BLaER1 treated with 17β-estradiol and CSF1 and Interleukin-3, amounts not matched to agents 10 nM and 100 nM (cell line): ENCODE measurements at regions not wholly inside any gene's neighbourhood (a gene's known extent, or its start where the extent isn't known, plus 50 kb on each side); places are given as distances from the start of the nearest gene placed in this dataset.

Source experiments
- H3K27ac ChIP-seq, 11 experiments: shearing (Covaris generic); formaldehyde crosslinking; 2 replicates each; pipeline ENCODE4 v1.8.1; 2022
- H3K27me3 ChIP-seq, 11 experiments: shearing (Covaris generic); formaldehyde crosslinking; 2 replicates each; pipeline ENCODE4 v1.8.1; 2022
- H3K36me3 ChIP-seq, 11 experiments: shearing (Covaris generic); formaldehyde crosslinking; 2 replicates each; pipeline ENCODE4 v1.8.1; 2022
- H3K4me1 ChIP-seq, 10 experiments: shearing (Covaris generic); formaldehyde crosslinking; 2 replicates each; pipeline ENCODE4 v1.8.1; 2022
- H3K4me2 ChIP-seq, 11 experiments: shearing (Covaris generic); formaldehyde crosslinking; 2 replicates each; pipeline ENCODE4 v1.8.1; 2022
- H3K4me3 ChIP-seq, 10 experiments: shearing (Covaris generic); formaldehyde crosslinking; 2 replicates each; pipeline ENCODE4 v1.8.1; 2022
- H3K9ac ChIP-seq, 11 experiments: shearing (Covaris generic); formaldehyde crosslinking; 2 replicates each; pipeline ENCODE4 v1.8.1; 2022
- H3K9me3 ChIP-seq, 11 experiments: shearing (Covaris generic); formaldehyde crosslinking; replicated peaks in 1 of 11; 2 replicates each; pipeline ENCODE4 v1.8.1; 2022
- H4K20me1 ChIP-seq, 11 experiments: shearing (Covaris generic); formaldehyde crosslinking; 2 replicates each; pipeline ENCODE4 v1.8.1; 2022
- Cebpa-rat ChIP-seq, 11 experiments: shearing (Covaris generic); IDR thresholded peaks; 2 replicates each; pipeline ENCODE4 v1.8.1; 2022

- Histone ChIP-seq H3K4me3 (no peak overlapping the region), H3K27me3 (no peaks in the 10 kb centered on the region), H3K9ac (no peak overlapping the region), H3K4me2 (no peak overlapping the region), H3K27ac (no peak overlapping the region), H3K4me1 (no peaks in the 10 kb centered on the region), H3K36me3 (no peaks in the 10 kb centered on the region), H3K9me3 (no peaks in the 10 kb centered on the region), H4K20me1 (no peaks in the 10 kb centered on the region)
- TF ChIP-seq Cebpa-rat (IDR thresholded peaks at IDR 0.05), result no peak
Measured at GRCh38 chr2:65649811-65650589, 217.6 kb upstream of the SPRED2 start.

- TF ChIP-seq Cebpa-rat (IDR thresholded peaks at IDR 0.05), result no peak
- Histone ChIP-seq H3K36me3 (no peaks in the 10 kb centered on the region), H3K4me3 (no peak overlapping the region), H4K20me1 (no peaks in the 10 kb centered on the region), H3K27ac (no peak overlapping the region), H3K9ac (no peak overlapping the region), H3K4me2 (no peak overlapping the region), H3K9me3 (no peaks in the 10 kb centered on the region), H3K27me3 (no peaks in the 10 kb centered on the region), H3K4me1 (no peaks in the 10 kb centered on the region)
Measured at GRCh38 chr2:65647249-65647842, 214.9 kb upstream of the SPRED2 start.

GRCh38 chr2:65640793-65641103, 208.3 kb upstream of the SPRED2 start:
- H3K9ac ChIP-seq, result no peak overlapping the region
- no peak for TF ChIP-seq Cebpa-rat (IDR thresholded peaks at IDR 0.05)
- H4K20me1 ChIP-seq, result no peaks in the 10 kb centered on the region
- no peaks in the 10 kb centered on the region for H3K27me3 ChIP-seq
- H3K27ac ChIP-seq, result no peak overlapping the region
- no peaks in the 10 kb centered on the region for H3K9me3 ChIP-seq
- H3K4me3 ChIP-seq, result no peak overlapping the region
- H3K36me3 ChIP-seq, result no peaks in the 10 kb centered on the region
- H3K4me2 ChIP-seq, result no peak overlapping the region
- no peaks in the 10 kb centered on the region for H3K4me1 ChIP-seq

GRCh38 chr2:65639156-65639864, 206.9 kb upstream of the SPRED2 start:
- Histone ChIP-seq H3K4me3 (no peak overlapping the region), H4K20me1 (no peaks in the 10 kb centered on the region), H3K27me3 (no peaks in the 10 kb centered on the region), H3K36me3 (no peaks in the 10 kb centered on the region), H3K4me2 (no peak overlapping the region), H3K4me1 (peaks cover 0 to 6% (median 0%) of the 10 kb centered on the region in 10 experiments; a peak in 6 of 20 replicates), H3K27ac (no peak overlapping the region), H3K9ac (no peak overlapping the region), H3K9me3 (no peaks in the 10 kb centered on the region)
- no peak for TF ChIP-seq Cebpa-rat (IDR thresholded peaks at IDR 0.05)

- TF ChIP-seq Cebpa-rat (IDR thresholded peaks at IDR 0.05), result no peak
- H3K9ac ChIP-seq, result no peak overlapping the region
- no peak overlapping the region for H3K4me3 ChIP-seq
- no peaks in the 10 kb centered on the region for H3K27me3 ChIP-seq
- H4K20me1 ChIP-seq, result no peaks in the 10 kb centered on the region
- H3K36me3 ChIP-seq, result no peaks in the 10 kb centered on the region
- H3K4me2 ChIP-seq, result no peak overlapping the region
- H3K4me1 ChIP-seq, result peaks cover 0 to 9% (median 0%) of the 10 kb centered on the region in 10 experiments; a peak in 7 of 20 replicates
- H3K9me3 ChIP-seq, result no peaks in the 10 kb centered on the region
- no peak overlapping the region for H3K27ac ChIP-seq
Measured at GRCh38 chr2:65638443-65638842, 206.0 kb upstream of the SPRED2 start.

DNA sequence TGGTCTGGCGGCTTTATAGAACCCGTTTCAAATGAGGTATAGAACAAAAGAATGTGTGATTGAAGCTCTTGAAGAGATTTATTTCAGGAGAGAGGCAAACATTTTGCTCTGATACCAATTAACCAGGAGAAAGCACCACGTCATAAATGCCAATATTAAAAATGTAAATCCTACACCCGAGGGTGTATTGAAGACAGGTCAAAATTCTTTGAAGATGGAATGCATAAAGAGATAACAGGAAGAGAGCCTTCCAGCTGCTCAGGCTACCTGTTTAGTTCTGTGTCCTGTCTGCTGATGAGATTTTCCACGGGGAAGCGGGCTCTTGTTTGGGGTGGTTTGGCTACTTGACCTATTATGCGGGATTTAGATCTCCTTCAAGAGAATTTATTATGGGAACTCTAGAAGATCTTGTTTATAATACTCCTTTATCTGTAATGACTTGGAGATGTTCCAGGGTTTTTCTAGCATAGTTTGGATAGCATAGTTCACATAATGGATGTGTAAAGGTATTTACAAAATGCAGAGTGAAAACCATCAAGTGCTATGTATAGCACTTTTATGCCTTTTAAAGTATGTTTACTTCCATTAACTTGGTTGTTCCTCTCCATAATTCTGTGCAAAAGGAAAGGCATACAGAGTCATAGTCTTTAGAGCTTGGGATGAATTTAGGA, 204.5 kb upstream of the SPRED2 start:
- H3K27ac ChIP-seq, result no peak overlapping the region
- no peaks in the 10 kb centered on the region for H4K20me1 ChIP-seq
- H3K9me3 ChIP-seq, result no peaks in the 10 kb centered on the region
- peaks cover 0 to 9% (median 0%) of the 10 kb centered on the region in 10 experiments; a peak in 7 of 20 replicates for H3K4me1 ChIP-seq
- H3K4me2 ChIP-seq, result no peak overlapping the region
- no peak overlapping the region for H3K4me3 ChIP-seq
- no peaks in the 10 kb centered on the region for H3K27me3 ChIP-seq
- no peak for TF ChIP-seq Cebpa-rat (IDR thresholded peaks at IDR 0.05)
- H3K36me3 ChIP-seq, result no peaks in the 10 kb centered on the region
- H3K9ac ChIP-seq, result no peak overlapping the region

- H3K9ac ChIP-seq, result no peak overlapping the region
- TF ChIP-seq Cebpa-rat (IDR thresholded peaks at IDR 0.05), result no peak
- H3K27ac ChIP-seq, result no peak overlapping the region
- H3K27me3 ChIP-seq, result no peaks in the 10 kb centered on the region
- H3K4me1 ChIP-seq, result peaks cover 0 to 10% (median 7%) of the 10 kb centered on the region in 10 experiments; a peak in 16 of 20 replicates
- no peak overlapping the region for H3K4me3 ChIP-seq
- no peaks in the 10 kb centered on the region for H3K9me3 ChIP-seq
- H3K4me2 ChIP-seq, result no peak overlapping the region
- H3K36me3 ChIP-seq, result no peaks in the 10 kb centered on the region
- H4K20me1 ChIP-seq, result no peaks in the 10 kb centered on the region
Measured at GRCh38 chr2:65636024-65636423, 203.6 kb upstream of the SPRED2 start.

- H4K20me1 ChIP-seq, result no peaks in the 10 kb centered on the region
- H3K4me1 ChIP-seq, result peaks cover 0 to 23% (median 13%) of the 10 kb centered on the region in 10 experiments; a peak in 16 of 20 replicates
- no peak overlapping the region for H3K4me3 ChIP-seq
- H3K9me3 ChIP-seq, result no peaks in the 10 kb centered on the region
- H3K36me3 ChIP-seq, result no peaks in the 10 kb centered on the region
- H3K9ac ChIP-seq, result no peak overlapping the region
- H3K27ac ChIP-seq, result no peak overlapping the region
- peak overlapping the region in 4 of 11 experiments; percentile 5 to 25 (median 22); a peak in 6 of 22 replicates for H3K4me2 ChIP-seq
- TF ChIP-seq Cebpa-rat (IDR thresholded peaks at IDR 0.05), result no peak
- H3K27me3 ChIP-seq, result no peaks in the 10 kb centered on the region
Measured at GRCh38 chr2:65634304-65634703, 201.9 kb upstream of the SPRED2 start.

- peaks cover 0 to 23% (median 13%) of the 10 kb centered on the region in 10 experiments; a peak in 16 of 20 replicates for H3K4me1 ChIP-seq
- no peaks in the 10 kb centered on the region for H3K27me3 ChIP-seq
- H3K9me3 ChIP-seq, result peaks cover 0 to 9% (median 5%) of the 10 kb centered on the region in 11 experiments; a peak in 13 of 22 replicates
- H4K20me1 ChIP-seq, result no peaks in the 10 kb centered on the region
- peak overlapping the region in 3 of 11 experiments; percentile 39 to 61 (median 40); a peak in 6 of 22 replicates for H3K27ac ChIP-seq
- H3K36me3 ChIP-seq, result no peaks in the 10 kb centered on the region
- no peak overlapping the region for H3K4me3 ChIP-seq
- TF ChIP-seq Cebpa-rat (IDR thresholded peaks at IDR 0.05), result peak in 4 of 11 experiments; percentile 47 to 78 (median 69); a peak in 7 of 22 replicates
- H3K4me2 ChIP-seq, result peak overlapping the region in 6 of 11 experiments; percentile 21 to 76 (median 62); a peak in 12 of 22 replicates
- peak overlapping the region in 1 of 11 experiments; percentile 27; a peak in 1 of 22 replicates for H3K9ac ChIP-seq
Measured at GRCh38 chr2:65630643-65631042, 198.2 kb upstream of the SPRED2 start.
